ENCODE measurements at regions not wholly inside any gene's neighbourhood (a gene's known extent, or its start where the extent isn't known, plus 50 kb on each side); places are given as distances from the start of the nearest gene placed in this dataset.

DNA sequence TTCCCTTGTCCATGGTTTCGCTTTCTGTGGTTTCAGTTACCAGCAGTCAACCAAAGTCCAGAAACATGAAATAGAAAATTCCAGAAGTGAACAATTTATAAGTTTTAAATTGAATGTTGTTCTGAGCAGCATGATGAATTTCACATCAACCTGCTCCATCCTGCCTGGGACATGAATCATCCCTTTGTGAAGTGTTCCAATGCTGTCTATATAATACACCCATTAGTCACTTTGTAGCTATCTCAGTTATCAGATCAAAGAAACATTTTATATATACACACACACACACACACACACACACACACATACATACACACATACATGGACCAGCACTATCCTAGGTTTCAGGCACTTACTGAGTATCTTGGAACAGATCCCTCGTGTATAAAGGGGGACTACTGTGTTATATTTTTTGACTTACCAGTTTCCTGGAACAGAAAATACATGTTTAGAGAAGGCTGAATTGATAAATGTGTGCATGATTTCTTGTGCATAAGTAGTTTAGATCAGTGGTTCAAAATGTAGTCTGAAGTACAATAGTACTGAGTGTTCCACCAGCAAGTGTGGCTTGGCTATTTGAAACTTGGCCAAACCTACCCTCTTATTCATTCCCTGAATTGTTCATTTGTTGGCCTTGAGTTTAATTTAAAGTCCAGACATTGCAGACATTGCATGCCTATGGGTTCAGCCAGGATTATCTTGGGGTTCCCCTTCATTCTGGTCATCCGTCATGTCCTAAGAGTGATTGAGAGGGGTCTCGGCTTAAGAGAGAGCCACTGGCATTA lies 510.0 kb downstream of the GADD45G start (continued):
- no peak for TF ChIP-seq RBBP5 (IDR thresholded peaks at IDR 0.05; ENCODE audit: borderline replicate concordance, low read depth, low read length)
- no peak for TF ChIP-seq ASH2L (IDR thresholded peaks at IDR 0.05; ENCODE audit: low read length)
- TF ChIP-seq SP4 (IDR thresholded peaks at IDR 0.05; ENCODE audit: low read length), result no peak
- no peak for TF ChIP-seq RNF2 (IDR thresholded peaks at IDR 0.05; ENCODE audit: borderline replicate concordance, low read depth, low read length, missing control alignments, poor library complexity, severe bottlenecking)

Data from H1 (cell line).